Mesenteric fat pad (tissue), 1 donor: ENCODE measurements at regions not wholly inside any gene's neighbourhood (a gene's known extent, or its start where the extent isn't known, plus 50 kb on each side); places are given as distances from the start of the nearest gene placed in this dataset.

Experiments used
- DNase-seq: peaks from one replicate; pipeline ENCODE4 v3.0.0-alpha.2; 2020; ENCODE audit warnings: low spot score
- donor health status: DM: yes; HTN: yes; CAD: no.

- DNase-seq = no peak
These were observed 447.8 kb downstream of the USP25 start for GRCh38 chr21:16177532-16177931.

GRCh38 chr21:16179773-16180172 lies 450.0 kb downstream of the USP25 start:
- DNase-seq = no peak

GRCh38 chr21:16180614-16181013 lies 450.8 kb downstream of the USP25 start:
- DNase-seq = no peak

- no peak for DNase-seq
These were observed 451.2 kb downstream of the USP25 start for GRCh38 chr21:16181018-16181417.

- no peak for DNase-seq
These were observed 456.0 kb downstream of the USP25 start for GRCh38 chr21:16185766-16186165.

GRCh38 chr21:16186742-16187141 lies 457.0 kb downstream of the USP25 start:
- DNase-seq = no peak

- no peak for DNase-seq
These were observed 458.0 kb downstream of the USP25 start for GRCh38 chr21:16187603-16188301.

GRCh38 chr21:16192902-16193301 lies 463.1 kb downstream of the USP25 start:
- no peak for DNase-seq

- no peak for DNase-seq
These were observed 463.8 kb downstream of the USP25 start for GRCh38 chr21:16193496-16194094.

- DNase-seq = no peak
These were observed 464.5 kb downstream of the USP25 start for GRCh38 chr21:16194095-16194787.

GRCh38 chr21:16194788-16195537 lies 465.2 kb downstream of the USP25 start:
- no peak for DNase-seq

GRCh38 chr21:16195538-16195910 lies 465.7 kb downstream of the USP25 start:
- DNase-seq = no peak

GRCh38 chr21:16196001-16196400 lies 466.2 kb downstream of the USP25 start:
- no peak for DNase-seq

GRCh38 chr21:16198546-16198945 lies 468.8 kb downstream of the USP25 start:
- DNase-seq = no peak

GRCh38 chr21:16199539-16199938 lies 469.8 kb downstream of the USP25 start:
- no peak for DNase-seq

GRCh38 chr21:16201718-16202117 lies 471.9 kb downstream of the USP25 start:
- no peak for DNase-seq

- DNase-seq = no peak
These were observed 475.7 kb downstream of the USP25 start for GRCh38 chr21:16205527-16205926.

- DNase-seq = no peak
These were observed 481.8 kb downstream of the USP25 start for GRCh38 chr21:16211339-16212303.

GRCh38 chr21:16213518-16213917 lies 483.7 kb downstream of the USP25 start:
- DNase-seq = no peak

GRCh38 chr21:16215193-16215592 lies 485.4 kb downstream of the USP25 start:
- no peak for DNase-seq
